ENCODE measurements at regions not wholly inside any gene's neighbourhood (a gene's known extent, or its start where the extent isn't known, plus 50 kb on each side); places are given as distances from the start of the nearest gene placed in this dataset.

GRCh38 chr6:78438135-78438534, 429.2 kb upstream of the IRAK1BP1 start:
- no peak for DNase-seq
- H3K9me3 ChIP-seq (replicated peaks in 1 of 3): no peaks in the 10 kb centered on the region
- no peak for TF ChIP-seq CTCF (IDR thresholded peaks at IDR 0.05)
- TF ChIP-seq POLR2A (IDR thresholded peaks at IDR 0.05): no peak
- 75 to 81% (median 77%) methylated on average over 2 of the region's 2 CpGs for WGBS, 4 donors
- H3K36me3 ChIP-seq (replicated peaks in 1 of 2): no peaks in the 10 kb centered on the region
- no peak overlapping the region for H3K27ac ChIP-seq
- H3K4me1 ChIP-seq (replicated peaks in 1 of 2): no peaks in the 10 kb centered on the region
- no peaks in the 10 kb centered on the region for H3K27me3 ChIP-seq
- no peak overlapping the region for H3K4me3 ChIP-seq
- intact Hi-C loops (cut with DNase I): no loop called here

DNA sequence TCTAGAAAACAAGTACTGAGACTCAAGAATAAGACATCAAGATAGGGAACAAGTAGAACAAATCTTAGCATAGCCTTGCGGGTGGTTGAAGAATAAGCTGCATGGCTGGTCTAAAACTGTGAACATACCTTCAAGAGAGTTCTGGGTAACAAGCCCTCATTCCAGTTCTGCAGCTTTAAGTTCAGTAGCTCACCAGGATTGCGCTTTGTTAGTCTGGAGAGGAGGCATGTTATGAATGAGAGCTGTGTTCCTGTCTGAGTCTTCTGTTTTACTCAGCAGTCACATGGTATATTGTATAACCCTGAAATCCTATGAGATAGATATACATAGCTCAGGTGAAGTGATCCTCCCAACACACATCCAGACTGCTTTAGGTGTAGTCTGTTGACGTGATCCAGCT, 406.6 kb upstream of the IRAK1BP1 start:
- DNase-seq: no peak
- WGBS, 4 donors: 84 to 91% (median 88%) methylated on average over 3 of the region's 3 CpGs
- TF ChIP-seq CTCF (IDR thresholded peaks at IDR 0.05): no peak
- TF ChIP-seq POLR2A (IDR thresholded peaks at IDR 0.05): no peak
- intact Hi-C loops (cut with DNase I): no loop called here
- Histone ChIP-seq H3K36me3 (replicated peaks in 1 of 2) (no peaks in the 10 kb centered on the region), H3K4me3 (no peak overlapping the region), H3K27me3 (no peaks in the 10 kb centered on the region), H3K4me1 (replicated peaks in 1 of 2) (no peaks in the 10 kb centered on the region), H3K27ac (no peak overlapping the region), H3K9me3 (replicated peaks in 1 of 3) (no peaks in the 10 kb centered on the region)

- 82 to 91% (median 86%) methylated on average over 10 of the region's 10 CpGs for whole genome bisulfite sequencing, 4 donors
- no peak for DNase-seq
- H3K9me3 ChIP-seq (replicated peaks in 1 of 3): no peaks in the 10 kb centered on the region
- no peaks in the 10 kb centered on the region for H3K27me3 ChIP-seq
- intact Hi-C loops (cut with DNase I): no loop called here
- H3K36me3 ChIP-seq (replicated peaks in 1 of 2): no peaks in the 10 kb centered on the region
- H3K27ac ChIP-seq: no peak overlapping the region
- H3K4me3 ChIP-seq: no peak overlapping the region
- TF ChIP-seq POLR2A (IDR thresholded peaks at IDR 0.05): no peak
- no peak for TF ChIP-seq CTCF (IDR thresholded peaks at IDR 0.05)
- H3K4me1 ChIP-seq (replicated peaks in 1 of 2): no peaks in the 10 kb centered on the region
Observed at GRCh38 chr6:78462728-78463127, 404.6 kb upstream of the IRAK1BP1 start.

GRCh38 chr6:78465059-78465634, 402.2 kb upstream of the IRAK1BP1 start:
- intact Hi-C loops (cut with DNase I): no loop called here
- 61 to 79% (median 73%) methylated on average over 3 of the region's 3 CpGs for WGBS, 4 donors

More at GRCh38 chr6:78465059-78465634, 402.2 kb upstream of the IRAK1BP1 start:
- Histone ChIP-seq H3K4me1 (replicated peaks in 1 of 2) (no peaks in the 10 kb centered on the region), H3K27me3 (no peaks in the 10 kb centered on the region), H3K36me3 (replicated peaks in 1 of 2) (no peaks in the 10 kb centered on the region), H3K9me3 (replicated peaks in 1 of 3) (no peaks in the 10 kb centered on the region), H3K4me3 (no peak overlapping the region), H3K27ac (no peak overlapping the region)
- DNase-seq: no peak
- TF ChIP-seq CTCF (IDR thresholded peaks at IDR 0.05): no peak
- no peak for TF ChIP-seq POLR2A (IDR thresholded peaks at IDR 0.05)

Data from adrenal gland (tissue), 9 donors.